ENCODE measurements at regions not wholly inside any gene's neighbourhood (a gene's known extent, or its start where the extent isn't known, plus 50 kb on each side); places are given as distances from the start of the nearest gene placed in this dataset.

- DNase-seq, result no peak
- no peak overlapping the region for H3K27ac Mint-ChIP-seq
- peaks cover 31% of the 10 kb centered on the region for H3K4me1 Mint-ChIP-seq (ENCODE audit: low read depth)
- H3K9me3 Mint-ChIP-seq, result no peaks in the 10 kb centered on the region
- H3K27me3 Mint-ChIP-seq (ENCODE audit: insufficient read depth), result peaks cover 8% of the 10 kb centered on the region; the same call in 1 of the 2 replicates
- no peaks in the 10 kb centered on the region for H3K36me3 Mint-ChIP-seq (ENCODE audit: low read depth)
- TF ChIP-seq CTCF (IDR thresholded peaks at IDR 0.05), result no peak
- no peak overlapping the region for H3K4me3 Mint-ChIP-seq
These were observed 273.8 kb downstream of the RPS6KC1 start for GRCh38 chr1:213324859-213325258.

- no peak for DNase-seq
- no peak overlapping the region for H3K27ac Mint-ChIP-seq
- H3K36me3 Mint-ChIP-seq (ENCODE audit: low read depth), result no peaks in the 10 kb centered on the region
- no peak for TF ChIP-seq CTCF (IDR thresholded peaks at IDR 0.05)
- H3K4me1 Mint-ChIP-seq (ENCODE audit: low read depth), result peaks cover 31% of the 10 kb centered on the region
- peak overlapping the region; percentile 74; the same call in 1 of the 2 replicates for H3K4me3 Mint-ChIP-seq
- no peaks in the 10 kb centered on the region for H3K9me3 Mint-ChIP-seq
- peaks cover 8% of the 10 kb centered on the region; the same call in 1 of the 2 replicates for H3K27me3 Mint-ChIP-seq (ENCODE audit: insufficient read depth)
These were observed 274.4 kb downstream of the RPS6KC1 start for GRCh38 chr1:213325482-213325881.

DNA sequence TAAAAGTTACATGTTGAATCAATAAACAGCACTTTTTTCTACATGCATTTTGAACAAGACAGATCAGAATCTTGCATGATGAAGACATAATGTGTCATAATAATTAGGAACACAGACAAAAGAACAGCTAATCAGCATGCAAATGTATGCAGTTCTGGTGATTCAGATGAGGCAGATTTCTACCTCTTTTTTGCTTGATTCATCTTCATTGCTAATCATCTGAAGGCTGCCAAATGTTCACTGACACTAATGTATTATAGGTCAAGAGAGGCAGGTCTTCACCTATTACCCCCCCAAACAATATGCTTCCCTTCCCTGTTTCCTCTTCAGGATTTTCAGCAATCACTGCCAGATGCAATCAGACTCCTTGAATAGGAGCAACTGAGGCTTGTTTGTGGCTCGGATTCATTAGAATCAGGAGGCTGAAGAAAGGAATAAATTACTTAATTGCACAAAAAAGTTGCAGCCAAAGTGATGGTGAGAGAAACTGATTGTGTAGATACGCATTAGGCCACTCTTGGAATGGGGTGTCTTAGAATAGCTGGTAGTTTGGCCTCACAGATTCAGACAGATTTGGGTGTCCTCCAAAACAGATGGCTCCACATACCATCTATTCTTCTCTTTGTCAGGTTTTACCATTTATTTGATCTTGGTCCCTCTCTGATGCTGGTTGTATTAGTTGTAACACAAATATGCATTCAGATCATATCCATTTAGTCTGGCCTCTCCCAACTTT is 275.4 kb downstream of the RPS6KC1 start:
- Mint-ChIP-seq H3K36me3 (ENCODE audit: low read depth) (no peaks in the 10 kb centered on the region), H3K9me3 (no peaks in the 10 kb centered on the region), H3K4me1 (ENCODE audit: low read depth) (peaks cover 31% of the 10 kb centered on the region), H3K27me3 (ENCODE audit: insufficient read depth) (peaks cover 8% of the 10 kb centered on the region; the same call in 1 of the 2 replicates), H3K27ac (peak overlapping the region; percentile 30; the same call in 1 of the 2 replicates), H3K4me3 (peak overlapping the region; percentile 74)
- no peak for TF ChIP-seq CTCF (IDR thresholded peaks at IDR 0.05)
- DNase-seq, result peak; percentile 8

- Mint-ChIP-seq H3K4me1 (ENCODE audit: low read depth) (peaks cover 31% of the 10 kb centered on the region), H3K27ac (peak overlapping the region; percentile 74), H3K9me3 (no peaks in the 10 kb centered on the region), H3K27me3 (ENCODE audit: insufficient read depth) (peaks cover 8% of the 10 kb centered on the region; the same call in 1 of the 2 replicates), H3K36me3 (ENCODE audit: low read depth) (no peaks in the 10 kb centered on the region), H3K4me3 (peak overlapping the region; percentile 74)
- no peak for TF ChIP-seq CTCF (IDR thresholded peaks at IDR 0.05)
- peak; percentile 77 for DNase-seq
These were observed 276.1 kb downstream of the RPS6KC1 start for GRCh38 chr1:213327017-213327667.

GRCh38 chr1:213329406-213330008 is 278.5 kb downstream of the RPS6KC1 start:
- Mint-ChIP-seq H3K27ac (no peak overlapping the region), H3K36me3 (ENCODE audit: low read depth) (no peaks in the 10 kb centered on the region), H3K4me3 (no peak overlapping the region), H3K9me3 (no peaks in the 10 kb centered on the region), H3K27me3 (ENCODE audit: insufficient read depth) (peaks cover 3% of the 10 kb centered on the region; the same call in 1 of the 2 replicates), H3K4me1 (ENCODE audit: low read depth) (peaks cover 30% of the 10 kb centered on the region)
- no peak for TF ChIP-seq CTCF (IDR thresholded peaks at IDR 0.05)
- DNase-seq, result no peak

All from HFFc6 (cell line).